Loucy (cell line): ENCODE measurements at regions not wholly inside any gene's neighbourhood (a gene's known extent, or its start where the extent isn't known, plus 50 kb on each side); places are given as distances from the start of the nearest gene placed in this dataset.

Source experiments
- H2AFZ ChIP-seq: fragments of 200-600 bp; sonication (generic); 2 replicates; pipeline ENCODE4 v1.6.0; 2016; ENCODE audit warnings: antibody characterized with exemption, mild to moderate bottlenecking, low read length, moderate library complexity
- H3F3A ChIP-seq: fragments of 200-600 bp; 2 replicates; pipeline ENCODE4 v1.6.0; 2016; ENCODE audit warnings: antibody characterized with exemption, low read depth, mild to moderate bottlenecking
- H3K27me3 ChIP-seq: fragments of 200-600 bp; sonication (generic); 2 replicates; pipeline ENCODE4 v1.6.1; 2014; ENCODE audit warnings: low read length, mild to moderate bottlenecking; ENCODE audit not compliant: insufficient read depth, poor library complexity, severe bottlenecking
- H3K36me3 ChIP-seq: fragments of 200-600 bp; sonication (generic); 2 replicates; pipeline ENCODE4 v1.6.1; 2016; ENCODE audit warnings: low read length; ENCODE audit not compliant: insufficient read depth
- H3K4me1 ChIP-seq: fragments of 200-600 bp; sonication (generic); 2 replicates; pipeline ENCODE4 v1.5.1; 2014; ENCODE audit warnings: low read length, mild to moderate bottlenecking; ENCODE audit not compliant: insufficient read depth, poor library complexity, severe bottlenecking
- H3K4me2 ChIP-seq: fragments of 200-600 bp; sonication (generic); 2 replicates; pipeline ENCODE4 v1.6.0; 2014; ENCODE audit warnings: antibody characterized with exemption, low read length, low read depth, mild to moderate bottlenecking; ENCODE audit not compliant: poor library complexity, severe bottlenecking
- H3K4me3 ChIP-seq: fragments of 200-600 bp; sonication (generic); 2 replicates; pipeline ENCODE4 v1.5.1; 2014; ENCODE audit warnings: low read length, mild to moderate bottlenecking, mixed read lengths; ENCODE audit not compliant: poor library complexity, severe bottlenecking
- H3K79me2 ChIP-seq: fragments of 200-600 bp; sonication (generic); 2 replicates; pipeline ENCODE4 v1.6.1; 2014; ENCODE audit warnings: low read length; ENCODE audit not compliant: insufficient read depth
- H3K9ac ChIP-seq: fragments of 200-600 bp; sonication (generic); 2 replicates; pipeline ENCODE4 v1.6.0; 2014; ENCODE audit warnings: mild to moderate bottlenecking, low read depth, low read length, moderate library complexity; ENCODE audit not compliant: poor library complexity, severe bottlenecking
- H3K9me2 ChIP-seq: fragments of 200-600 bp; sonication (generic); replicated peaks from 2 replicates; pipeline ENCODE4 v1.6.1; 2016; ENCODE audit warnings: low read depth, low read length, mixed read lengths
- H3K9me3 ChIP-seq: fragments of 200-600 bp; sonication (generic); 2 replicates; pipeline ENCODE4 v1.6.1; 2014; ENCODE audit warnings: mild to moderate bottlenecking, antibody characterized with exemption, low read length, low read depth; ENCODE audit not compliant: insufficient read depth
- H4K20me1 ChIP-seq: fragments of 200-600 bp; sonication (generic); 2 replicates; pipeline ENCODE4 v1.6.0; 2014; ENCODE audit warnings: antibody characterized with exemption, low read length, mild to moderate bottlenecking; ENCODE audit not compliant: insufficient read depth, poor library complexity, severe bottlenecking
- EZH2phosphoT487 ChIP-seq: fragments of 200-600 bp; IDR thresholded peaks from 2 replicates; pipeline ENCODE4 v1.6.1; 2018; ENCODE audit warnings: antibody characterized with exemption, mild to moderate bottlenecking, moderate library complexity, borderline replicate concordance
- TF ChIP-seq, protein P1 (sequence below): fragments of 200-600 bp; sonication (generic); conservative IDR thresholded peaks from 2 replicates; pipeline ENCODE4 v1.5.1; 2014; ENCODE audit warnings: mild to moderate bottlenecking, antibody characterized with exemption, low read length

DNA sequence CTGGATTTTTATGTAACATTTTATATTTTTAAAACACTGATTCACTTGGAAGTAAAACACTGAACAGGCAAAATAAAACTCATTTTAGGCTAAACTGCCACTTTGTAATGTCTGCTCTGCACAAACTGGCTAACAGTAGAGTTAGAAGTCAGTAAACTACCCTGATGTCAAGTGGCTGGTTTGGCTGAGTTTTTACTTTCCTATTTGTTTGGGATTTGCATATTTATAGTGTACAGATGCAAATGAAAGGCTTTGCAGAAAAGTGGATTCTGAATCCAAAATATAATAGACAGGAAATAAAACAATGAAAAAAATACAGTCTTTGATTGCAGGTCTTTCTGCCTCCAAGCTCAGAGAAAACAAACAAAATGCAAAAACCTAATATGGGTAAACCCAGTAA lies 213.1 kb downstream of the CDH26 start:
- Histone ChIP-seq H3K36me3 (no peaks in the 10 kb centered on the region), H4K20me1 (no peaks in the 10 kb centered on the region), H3K4me3 (no peak overlapping the region), H3K79me2 (no peaks in the 10 kb centered on the region), H3K9me2 (no peaks in the 10 kb centered on the region), H3F3A (no peaks in the 10 kb centered on the region), H2AFZ (no peak overlapping the region), H3K9me3 (peaks cover 9% of the 10 kb centered on the region; the same call in 1 of the 2 replicates), H3K27me3 (no peaks in the 10 kb centered on the region), H3K4me2 (no peak overlapping the region), H3K9ac (no peak overlapping the region), H3K4me1 (peaks cover 24% of the 10 kb centered on the region)
- TF ChIP-seq, protein P1, sequence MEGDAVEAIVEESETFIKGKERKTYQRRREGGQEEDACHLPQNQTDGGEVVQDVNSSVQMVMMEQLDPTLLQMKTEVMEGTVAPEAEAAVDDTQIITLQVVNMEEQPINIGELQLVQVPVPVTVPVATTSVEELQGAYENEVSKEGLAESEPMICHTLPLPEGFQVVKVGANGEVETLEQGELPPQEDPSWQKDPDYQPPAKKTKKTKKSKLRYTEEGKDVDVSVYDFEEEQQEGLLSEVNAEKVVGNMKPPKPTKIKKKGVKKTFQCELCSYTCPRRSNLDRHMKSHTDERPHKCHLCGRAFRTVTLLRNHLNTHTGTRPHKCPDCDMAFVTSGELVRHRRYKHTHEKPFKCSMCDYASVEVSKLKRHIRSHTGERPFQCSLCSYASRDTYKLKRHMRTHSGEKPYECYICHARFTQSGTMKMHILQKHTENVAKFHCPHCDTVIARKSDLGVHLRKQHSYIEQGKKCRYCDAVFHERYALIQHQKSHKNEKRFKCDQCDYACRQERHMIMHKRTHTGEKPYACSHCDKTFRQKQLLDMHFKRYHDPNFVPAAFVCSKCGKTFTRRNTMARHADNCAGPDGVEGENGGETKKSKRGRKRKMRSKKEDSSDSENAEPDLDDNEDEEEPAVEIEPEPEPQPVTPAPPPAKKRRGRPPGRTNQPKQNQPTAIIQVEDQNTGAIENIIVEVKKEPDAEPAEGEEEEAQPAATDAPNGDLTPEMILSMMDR: no peak
- no peak for TF ChIP-seq EZH2phosphoT487

DNA sequence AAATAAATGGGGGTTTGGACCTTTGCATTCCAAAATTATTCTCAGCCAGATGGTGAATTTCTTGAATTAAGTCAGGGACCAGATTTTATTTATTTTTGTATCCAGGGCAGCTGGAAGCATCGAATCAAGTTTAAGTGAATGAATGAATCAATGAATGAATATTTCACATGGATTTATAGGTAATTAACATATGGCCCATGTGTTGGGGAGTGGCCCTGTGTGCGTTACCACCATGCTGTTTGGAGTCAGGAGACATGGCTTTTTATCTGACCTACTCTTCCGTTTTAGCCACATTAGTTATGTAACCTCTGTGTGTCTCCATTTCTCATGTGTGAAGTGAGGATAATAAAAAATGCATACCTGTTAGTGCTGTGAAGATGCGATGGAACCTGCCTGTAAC lies 213.5 kb downstream of the CDH26 start:
- Histone ChIP-seq H2AFZ (no peak overlapping the region), H3K27me3 (no peaks in the 10 kb centered on the region), H3K9me2 (no peaks in the 10 kb centered on the region), H3F3A (no peaks in the 10 kb centered on the region), H3K9me3 (peaks cover 9% of the 10 kb centered on the region; the same call in 1 of the 2 replicates), H3K4me2 (no peak overlapping the region), H3K4me3 (no peak overlapping the region), H3K36me3 (no peaks in the 10 kb centered on the region), H3K9ac (no peak overlapping the region), H3K79me2 (no peaks in the 10 kb centered on the region), H4K20me1 (no peaks in the 10 kb centered on the region), H3K4me1 (peaks cover 27% of the 10 kb centered on the region)
- no peak for TF ChIP-seq EZH2phosphoT487
- TF ChIP-seq, protein P1: no peak

DNA sequence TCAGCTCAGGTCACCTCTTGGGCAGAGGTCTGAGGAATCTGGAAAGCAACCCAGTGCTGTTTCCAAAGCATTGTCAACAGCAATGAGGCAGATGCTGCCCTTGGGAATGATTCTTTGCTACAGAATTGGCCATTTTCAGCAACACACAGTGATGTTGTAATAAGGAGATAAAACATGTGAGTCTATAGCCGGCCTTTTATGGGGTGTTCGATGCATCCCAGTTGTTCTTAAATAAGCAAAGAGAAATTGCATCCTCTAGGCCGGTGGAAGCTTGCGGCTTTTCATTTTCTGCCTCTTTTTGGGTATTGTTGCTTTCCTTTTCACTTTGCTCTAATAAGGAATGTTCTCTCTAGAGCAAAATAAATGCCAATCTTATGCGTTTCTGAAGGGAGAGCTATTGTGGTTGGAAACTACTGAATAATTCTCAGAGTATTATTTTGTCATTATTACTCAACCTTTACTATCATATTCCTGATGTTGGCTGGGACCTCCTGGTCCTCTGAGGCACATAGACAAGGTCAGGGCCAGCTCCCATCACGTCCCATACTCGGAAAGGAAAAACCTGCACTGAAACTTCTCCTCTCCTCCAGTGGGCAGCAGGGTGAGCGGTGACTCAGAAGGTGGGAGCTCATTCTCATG lies 214.2 kb downstream of the CDH26 start:
- peaks cover 9% of the 10 kb centered on the region; the same call in 1 of the 2 replicates for H3K9me3 ChIP-seq
- no peaks in the 10 kb centered on the region for H4K20me1 ChIP-seq
- H3K4me1 ChIP-seq: peaks cover 34% of the 10 kb centered on the region
- no peaks in the 10 kb centered on the region for H3K79me2 ChIP-seq
- H3K36me3 ChIP-seq: no peaks in the 10 kb centered on the region
- H3K4me2 ChIP-seq: no peak overlapping the region
- no peaks in the 10 kb centered on the region for H3K27me3 ChIP-seq
- H2AFZ ChIP-seq: no peak overlapping the region
- no peak overlapping the region for H3K4me3 ChIP-seq
- H3K9ac ChIP-seq: no peak overlapping the region
- TF ChIP-seq, protein P1: no peak
- TF ChIP-seq EZH2phosphoT487: no peak
- H3K9me2 ChIP-seq: no peaks in the 10 kb centered on the region
- H3F3A ChIP-seq: no peaks in the 10 kb centered on the region
